22Rv1 (cell line): ENCODE measurements at regions not wholly inside any gene's neighbourhood (a gene's known extent, or its start where the extent isn't known, plus 50 kb on each side); places are given as distances from the start of the nearest gene placed in this dataset.

Experiments used
- H3K27ac ChIP-seq: fragments of 450-650 bp; 2 replicates; pipeline ENCODE4 v1.5.1; 2017
- CTCF ChIP-seq: fragments of 450-650 bp; IDR thresholded peaks from 2 replicates; pipeline ENCODE4 v1.5.1; 2017; ENCODE audit warnings: mild to moderate bottlenecking
- ZFX ChIP-seq: fragments of 450-650 bp; IDR thresholded peaks from 2 replicates; pipeline ENCODE4 v1.6.1; 2017; ENCODE audit warnings: antibody characterized with exemption, borderline replicate concordance

GRCh38 chr2:22011048-22011447 is 887.3 kb downstream of the TDRD15 start:
- TF ChIP-seq ZFX (no peak), CTCF (no peak)
- no peak overlapping the region for H3K27ac ChIP-seq

- H3K27ac ChIP-seq = no peak overlapping the region
- no peak for TF ChIP-seq ZFX
- no peak for TF ChIP-seq CTCF
These were observed 896.4 kb downstream of the TDRD15 start for GRCh38 chr2:22020091-22020742.

GRCh38 chr2:22027345-22028005 is 903.7 kb downstream of the TDRD15 start:
- TF ChIP-seq ZFX = no peak
- no peak for TF ChIP-seq CTCF
- H3K27ac ChIP-seq = no peak overlapping the region

- no peak for TF ChIP-seq CTCF
- no peak for TF ChIP-seq ZFX
- H3K27ac ChIP-seq = no peak overlapping the region
These were observed 911.6 kb downstream of the TDRD15 start for GRCh38 chr2:22035361-22035830.

GRCh38 chr2:22037274-22037673 is 913.5 kb downstream of the TDRD15 start:
- TF ChIP-seq CTCF (no peak), ZFX (no peak)
- H3K27ac ChIP-seq = no peak overlapping the region

- H3K27ac ChIP-seq = no peak overlapping the region
- TF ChIP-seq CTCF (no peak), ZFX (no peak)
These were observed 920.0 kb downstream of the TDRD15 start for GRCh38 chr2:22043784-22044183.
